ENCODE measurements at regions not wholly inside any gene's neighbourhood (a gene's known extent, or its start where the extent isn't known, plus 50 kb on each side); places are given as distances from the start of the nearest gene placed in this dataset.
A peak's percentile ranks its signal among the peaks of the same experiment; 100 is the strongest.

DNA sequence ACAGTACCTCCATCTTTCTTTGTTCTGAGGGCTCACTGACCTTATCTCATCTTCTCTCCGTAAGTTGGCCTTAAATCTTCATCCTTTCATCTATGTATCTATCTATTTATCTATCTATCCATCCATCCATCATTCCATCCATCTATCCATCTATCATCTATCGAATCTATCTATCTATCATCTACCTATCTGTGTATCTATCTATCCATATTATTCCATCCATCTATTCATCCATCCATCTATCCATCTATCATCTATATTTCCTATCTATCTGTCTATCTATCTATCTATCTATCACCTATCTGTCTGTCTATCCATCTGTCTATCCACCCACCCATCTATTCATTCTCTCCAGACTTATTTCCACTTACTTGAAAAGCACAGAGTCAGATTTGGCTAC, 147.3 kb upstream of the PMEPA1 start:
- ATAC-seq (no peak), DNase-seq (no peak)
- Mint-ChIP-seq H3K27me3 (ENCODE audit: low read depth) (peaks cover 12% of the 10 kb centered on the region), H3K4me3 (no peak overlapping the region), H3K36me3 (ENCODE audit: low read depth) (no peaks in the 10 kb centered on the region), H3K9me3 (ENCODE audit: insufficient read depth) (no peaks in the 10 kb centered on the region), H3K4me1 (ENCODE audit: low read depth) (peaks cover 13% of the 10 kb centered on the region), H3K27ac (no peak overlapping the region)
- ChIA-PET POLR2A (no interaction called here), CTCF (no interaction called here)

DNA sequence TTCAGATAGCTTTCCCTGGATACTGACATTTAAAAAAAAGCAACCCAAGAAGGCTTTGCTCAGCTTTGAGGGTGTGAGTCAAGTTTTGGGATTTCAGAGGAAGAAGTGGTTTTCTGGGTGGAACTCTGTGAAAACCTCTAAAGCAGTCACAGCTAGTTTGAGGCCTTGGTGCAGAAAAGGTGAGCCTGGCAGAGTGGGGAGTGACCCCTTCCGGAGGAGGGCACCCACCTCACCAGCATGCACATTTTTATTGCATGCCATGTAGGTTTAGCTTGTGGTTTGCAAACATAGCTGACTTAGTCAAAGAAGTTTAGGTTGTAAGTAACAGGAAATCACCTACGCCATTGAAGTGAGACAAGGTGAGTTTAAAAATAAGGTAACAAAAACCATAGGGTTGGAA, 146.8 kb upstream of the PMEPA1 start:
- DNase-seq = peak; percentile 26

DNA sequence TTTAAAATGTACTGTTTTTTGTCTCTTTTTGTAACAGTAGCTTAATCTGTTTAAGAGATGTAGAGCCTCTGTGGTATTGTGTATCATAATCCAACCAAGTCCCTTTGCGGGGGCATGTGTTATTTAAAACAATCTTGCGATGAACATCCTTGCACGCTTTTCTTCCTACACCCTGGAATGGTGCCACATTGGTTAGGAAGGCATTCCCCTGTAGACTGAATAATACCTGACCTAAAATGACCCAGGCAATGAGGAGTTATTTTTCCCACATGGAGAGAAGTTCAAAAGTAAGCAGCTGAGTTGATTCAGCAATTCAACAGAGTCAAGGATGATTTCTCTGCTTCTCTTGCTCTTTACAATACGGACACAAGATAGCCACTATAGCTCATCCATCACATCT, 142.0 kb upstream of the PMEPA1 start:
- Mint-ChIP-seq H3K27me3 (ENCODE audit: low read depth) (peaks cover 8% of the 10 kb centered on the region), H3K27ac (no peak overlapping the region), H3K9me3 (ENCODE audit: insufficient read depth) (no peaks in the 10 kb centered on the region), H3K4me3 (no peak overlapping the region), H3K36me3 (ENCODE audit: low read depth) (no peaks in the 10 kb centered on the region), H3K4me1 (ENCODE audit: low read depth) (peaks cover 5% of the 10 kb centered on the region)
- POLR2A ChIA-PET = no interaction called here
- no peak for DNase-seq
- ATAC-seq = no peak
- CTCF ChIA-PET = no interaction called here

More for the DNA sequence above, 146.8 kb upstream of the PMEPA1 start:
- H3K4me1 Mint-ChIP-seq (ENCODE audit: low read depth) = peaks cover 13% of the 10 kb centered on the region
- H3K27me3 Mint-ChIP-seq (ENCODE audit: low read depth) = peaks cover 16% of the 10 kb centered on the region
- no peak for ATAC-seq
- ChIA-PET POLR2A (no interaction called here), CTCF (no interaction called here)
- H3K4me3 Mint-ChIP-seq = no peak overlapping the region
- no peaks in the 10 kb centered on the region for H3K36me3 Mint-ChIP-seq (ENCODE audit: low read depth)
- no peak overlapping the region for H3K27ac Mint-ChIP-seq
- no peaks in the 10 kb centered on the region for H3K9me3 Mint-ChIP-seq (ENCODE audit: insufficient read depth)

DNA sequence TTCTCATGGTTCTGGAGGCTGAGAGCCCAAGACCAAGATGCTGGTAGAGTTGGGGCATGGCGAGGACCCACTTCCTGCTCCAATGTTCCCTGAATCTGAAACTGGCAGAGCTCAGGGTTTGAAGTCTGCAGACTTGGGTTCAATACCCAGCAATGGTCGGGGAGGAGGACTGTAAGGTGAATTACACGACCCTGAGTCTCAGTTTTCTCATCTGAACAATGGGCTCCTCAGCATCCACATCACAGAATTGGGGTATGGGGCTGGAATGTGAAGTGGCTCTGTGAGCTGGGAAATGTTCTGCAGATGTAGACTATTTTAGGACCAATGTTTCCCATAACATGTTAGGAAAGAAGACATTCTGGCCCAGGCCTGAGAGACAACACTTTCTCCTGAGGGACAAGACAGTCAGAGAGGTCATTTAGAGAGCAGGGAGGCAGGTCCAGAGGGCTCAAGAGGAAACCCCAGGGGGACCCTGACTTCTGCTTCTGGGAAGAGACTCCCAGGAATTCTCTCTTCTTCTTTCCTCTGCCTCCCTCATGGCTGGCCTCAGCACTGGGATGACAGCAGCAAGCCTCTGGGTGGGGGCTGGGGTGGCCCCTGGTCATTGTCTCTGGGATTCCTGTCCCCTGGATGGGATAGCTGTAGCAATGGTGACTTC, 141.3 kb upstream of the PMEPA1 start:
- POLR2A ChIA-PET = no interaction called here
- no peak overlapping the region for H3K4me3 Mint-ChIP-seq

DNA sequence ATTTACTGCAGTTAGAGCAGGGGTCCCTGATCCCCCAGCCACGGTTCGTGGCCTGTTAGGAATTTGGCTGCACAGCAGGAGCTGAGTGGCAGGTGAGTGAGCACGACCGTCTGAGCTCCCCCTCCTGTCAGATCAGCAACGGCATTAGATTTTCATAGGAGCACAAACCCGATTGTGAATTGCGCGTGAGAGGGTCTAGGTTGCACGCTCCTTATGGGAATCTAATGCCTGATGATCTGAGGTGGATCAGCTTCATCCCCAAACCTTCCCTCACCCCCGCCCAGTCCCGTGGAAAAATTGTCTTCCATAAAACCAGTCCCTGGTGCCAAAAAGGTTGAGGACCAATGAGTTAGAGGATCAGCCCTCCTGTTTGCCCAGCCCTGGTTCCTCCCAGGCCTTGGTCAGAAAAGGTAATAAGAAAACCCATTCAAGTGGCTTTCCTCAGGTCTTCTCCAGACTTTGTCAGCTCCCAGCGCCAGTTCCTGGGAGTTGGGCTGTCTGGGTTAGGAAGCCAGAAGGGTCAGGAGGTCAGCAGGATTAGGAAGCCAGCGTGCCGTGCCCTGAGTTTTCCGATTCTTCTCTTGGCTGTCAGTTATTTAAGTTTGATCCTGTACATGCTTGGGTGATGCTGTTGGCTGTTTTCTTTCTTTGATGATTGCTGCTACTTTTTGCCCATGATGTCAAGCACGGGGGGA, 139.9 kb upstream of the PMEPA1 start:
- no peaks in the 10 kb centered on the region for H3K36me3 Mint-ChIP-seq (ENCODE audit: low read depth)
- H3K4me1 Mint-ChIP-seq (ENCODE audit: low read depth) = no peaks in the 10 kb centered on the region
- ChIA-PET CTCF (no interaction called here), POLR2A (no interaction called here)
- DNase-seq (no peak), ATAC-seq (no peak)
- H3K27ac Mint-ChIP-seq = no peak overlapping the region
- H3K4me3 Mint-ChIP-seq = no peak overlapping the region
- peaks cover 8% of the 10 kb centered on the region for H3K27me3 Mint-ChIP-seq (ENCODE audit: low read depth)
- H3K9me3 Mint-ChIP-seq (ENCODE audit: insufficient read depth) = no peaks in the 10 kb centered on the region

More for the DNA sequence above, 141.3 kb upstream of the PMEPA1 start:
- ATAC-seq (no peak), DNase-seq (no peak)
- peaks cover 2% of the 10 kb centered on the region for H3K4me1 Mint-ChIP-seq (ENCODE audit: low read depth)
- peaks cover 8% of the 10 kb centered on the region for H3K27me3 Mint-ChIP-seq (ENCODE audit: low read depth)
- H3K9me3 Mint-ChIP-seq (ENCODE audit: insufficient read depth) = no peaks in the 10 kb centered on the region
- H3K27ac Mint-ChIP-seq = no peak overlapping the region
- no peaks in the 10 kb centered on the region for H3K36me3 Mint-ChIP-seq (ENCODE audit: low read depth)
- CTCF ChIA-PET = no interaction called here

DNA sequence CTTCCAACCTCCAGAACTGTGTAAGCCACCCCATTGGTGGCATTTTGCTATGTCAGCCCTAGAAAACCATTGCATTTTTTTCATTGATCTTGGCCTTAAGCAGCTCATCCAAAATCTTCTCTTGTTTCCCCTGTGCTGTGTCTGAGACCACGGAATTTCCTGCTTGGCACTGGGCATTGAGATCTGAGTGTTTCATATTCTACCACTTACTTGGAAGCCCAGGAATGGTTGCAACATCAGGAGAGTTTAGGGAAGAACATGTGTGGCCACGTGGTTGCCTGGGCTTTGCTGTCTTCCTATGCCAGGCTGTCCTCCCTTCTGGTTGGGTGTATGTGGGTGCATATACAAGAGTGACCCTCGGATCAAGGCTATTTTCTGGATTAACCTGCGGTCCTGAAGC, 139.3 kb upstream of the PMEPA1 start:
- no peaks in the 10 kb centered on the region for H3K4me1 Mint-ChIP-seq (ENCODE audit: low read depth)
- H3K4me3 Mint-ChIP-seq = no peak overlapping the region
- ATAC-seq (no peak), DNase-seq (no peak)
- POLR2A ChIA-PET = no interaction called here
- no peaks in the 10 kb centered on the region for H3K36me3 Mint-ChIP-seq (ENCODE audit: low read depth)
- H3K9me3 Mint-ChIP-seq (ENCODE audit: insufficient read depth) = no peaks in the 10 kb centered on the region
- no peak overlapping the region for H3K27ac Mint-ChIP-seq
- H3K27me3 Mint-ChIP-seq (ENCODE audit: low read depth) = peaks cover 8% of the 10 kb centered on the region
- CTCF ChIA-PET = no interaction called here

DNA sequence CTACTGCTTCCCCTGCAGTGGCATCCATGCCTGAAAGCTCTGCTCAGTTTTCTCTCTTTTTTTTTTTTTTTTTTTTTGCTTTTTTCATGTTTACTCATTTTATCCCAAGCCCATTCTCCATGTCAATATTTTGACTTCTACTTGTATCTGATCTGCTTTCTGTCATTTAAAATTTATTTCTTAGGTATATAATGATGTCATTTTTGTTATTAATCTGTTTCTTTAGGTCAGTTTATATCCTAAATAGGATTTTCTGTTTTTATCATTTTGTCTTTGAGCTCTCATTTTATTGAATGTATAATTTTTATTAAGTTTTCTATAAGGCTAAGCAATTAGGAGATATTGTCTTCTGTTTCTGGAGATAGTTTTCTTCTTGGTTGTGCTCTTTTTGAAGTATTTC, 138.5 kb upstream of the PMEPA1 start:
- Mint-ChIP-seq H3K36me3 (ENCODE audit: low read depth) (no peaks in the 10 kb centered on the region), H3K4me3 (no peak overlapping the region), H3K4me1 (ENCODE audit: low read depth) (no peaks in the 10 kb centered on the region), H3K9me3 (ENCODE audit: insufficient read depth) (no peaks in the 10 kb centered on the region), H3K27ac (no peak overlapping the region), H3K27me3 (ENCODE audit: low read depth) (peaks cover 8% of the 10 kb centered on the region)
- ChIA-PET CTCF (no interaction called here), POLR2A (no interaction called here)
- no peak for DNase-seq
- no peak for ATAC-seq

DNA sequence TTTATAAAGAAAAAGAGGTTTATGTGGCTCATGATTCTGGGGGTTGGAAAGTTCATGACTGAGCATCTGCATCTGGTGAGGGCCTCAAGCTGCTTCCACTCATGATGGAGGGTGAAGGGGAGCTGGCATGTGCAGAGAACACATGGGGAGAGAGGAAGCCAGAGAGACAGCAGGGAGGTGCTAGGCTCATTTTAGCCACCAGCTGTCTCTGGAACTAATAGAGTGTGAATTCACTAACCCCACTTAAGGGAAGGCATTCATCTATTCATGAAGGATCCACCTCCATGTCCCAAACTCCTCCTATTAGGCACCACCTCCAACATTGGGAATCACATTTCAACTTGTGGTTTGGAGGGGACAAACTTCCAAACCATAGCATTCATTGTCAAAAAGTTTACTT, 137.3 kb upstream of the PMEPA1 start:
- Mint-ChIP-seq H3K4me1 (ENCODE audit: low read depth) (no peaks in the 10 kb centered on the region), H3K27me3 (ENCODE audit: low read depth) (peaks cover 3% of the 10 kb centered on the region), H3K36me3 (ENCODE audit: low read depth) (no peaks in the 10 kb centered on the region), H3K27ac (no peak overlapping the region), H3K9me3 (ENCODE audit: insufficient read depth) (no peaks in the 10 kb centered on the region), H3K4me3 (no peak overlapping the region)
- ATAC-seq (no peak), DNase-seq (no peak)
- POLR2A ChIA-PET = no interaction called here
- CTCF ChIA-PET = no interaction called here

DNA sequence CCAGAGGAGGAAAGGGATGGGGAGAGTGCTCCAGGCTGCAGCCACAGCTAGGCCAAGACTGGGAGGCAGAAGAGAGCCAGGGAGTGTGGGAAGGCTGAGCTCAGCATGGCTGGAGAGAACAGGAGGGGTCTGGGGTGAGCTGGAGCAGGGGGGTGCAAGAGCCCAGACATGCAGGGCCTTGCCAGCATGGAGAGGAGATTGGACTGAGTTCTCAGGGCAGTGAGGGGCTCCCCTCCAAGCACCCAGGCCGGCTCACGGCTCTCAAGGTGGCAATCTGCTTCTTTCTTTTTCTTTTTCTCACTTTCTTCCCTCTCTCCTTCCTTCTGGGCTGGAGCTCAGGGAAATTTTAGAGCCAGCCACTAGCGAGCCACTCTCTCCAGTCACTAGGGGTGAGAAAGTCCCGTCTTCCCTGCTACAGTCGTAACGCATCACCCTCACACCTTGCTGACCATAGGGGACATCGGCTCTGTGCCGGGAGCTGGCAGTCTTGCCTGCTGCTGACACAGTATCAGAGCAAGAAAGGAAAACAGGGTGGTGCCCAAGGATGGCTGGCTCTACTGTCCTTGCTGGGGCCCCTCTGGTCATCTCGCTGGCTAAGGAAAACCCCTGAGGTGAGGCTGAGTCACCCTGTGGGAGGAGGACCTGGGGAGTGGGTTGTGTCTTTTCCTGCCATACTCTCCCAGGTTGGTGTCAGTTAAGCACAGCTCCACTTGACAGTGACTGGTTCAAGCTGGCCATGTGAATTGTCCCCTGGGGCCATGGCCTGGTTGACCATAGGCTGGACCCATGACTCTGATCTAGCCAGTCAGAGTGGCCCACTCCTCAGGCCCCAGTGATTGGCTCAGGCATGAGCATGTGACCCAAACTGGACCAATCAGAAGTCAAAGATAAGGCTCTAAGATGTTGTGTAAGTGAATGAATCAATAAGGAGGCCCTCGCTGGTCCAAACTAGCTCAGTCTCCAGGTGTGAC, 135.1 kb upstream of the PMEPA1 start:
- CTCF ChIA-PET = no interaction called here
- Mint-ChIP-seq H3K27ac (no peak overlapping the region), H3K27me3 (ENCODE audit: low read depth) (no peaks in the 10 kb centered on the region), H3K4me1 (ENCODE audit: low read depth) (no peaks in the 10 kb centered on the region), H3K36me3 (ENCODE audit: low read depth) (no peaks in the 10 kb centered on the region), H3K4me3 (no peak overlapping the region), H3K9me3 (ENCODE audit: insufficient read depth) (no peaks in the 10 kb centered on the region)
- DNase-seq (no peak), ATAC-seq (no peak)
- POLR2A ChIA-PET = no interaction called here

DNA sequence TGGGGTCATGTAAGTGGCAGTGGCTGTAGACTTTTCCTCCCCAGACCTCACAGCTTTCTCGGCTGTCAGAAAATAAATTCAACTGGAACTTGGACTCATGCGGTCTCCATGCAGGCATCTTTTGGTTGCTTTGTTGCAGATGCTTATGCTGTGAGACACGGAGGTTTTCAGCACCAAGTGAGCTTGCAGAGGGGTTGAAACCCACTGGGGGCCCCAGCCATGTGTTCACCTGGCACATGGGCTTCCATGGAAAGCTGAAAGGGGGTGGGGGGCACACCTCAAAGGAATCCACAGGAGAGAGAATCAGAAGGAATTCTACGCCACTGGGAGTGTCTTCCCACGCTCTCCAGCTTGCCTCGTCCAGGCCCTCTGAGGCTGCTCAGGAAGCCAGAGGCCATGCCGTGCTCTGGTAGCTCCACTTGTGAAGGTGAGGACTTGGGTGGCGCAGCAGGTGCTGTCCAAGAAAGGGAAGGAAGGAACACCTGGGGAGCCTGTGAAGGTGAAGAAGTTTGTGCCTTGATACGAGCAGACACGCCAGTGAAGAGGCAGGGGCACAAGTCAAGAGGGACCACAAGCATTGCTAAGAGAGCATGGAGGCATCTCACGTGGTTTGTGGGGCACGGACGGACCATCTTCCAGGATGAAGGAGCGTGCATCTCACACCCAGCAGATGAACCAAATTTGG, 134.3 kb upstream of the PMEPA1 start:
- no peaks in the 10 kb centered on the region for H3K9me3 Mint-ChIP-seq (ENCODE audit: insufficient read depth)
- no peak overlapping the region for H3K4me3 Mint-ChIP-seq
- H3K36me3 Mint-ChIP-seq (ENCODE audit: low read depth) = no peaks in the 10 kb centered on the region
- no peaks in the 10 kb centered on the region for H3K27me3 Mint-ChIP-seq (ENCODE audit: low read depth)
- DNase-seq (no peak), ATAC-seq (no peak)
- no peak overlapping the region for H3K27ac Mint-ChIP-seq
- H3K4me1 Mint-ChIP-seq (ENCODE audit: low read depth) = no peaks in the 10 kb centered on the region
- POLR2A ChIA-PET = no interaction called here
- CTCF ChIA-PET = no interaction called here

DNA sequence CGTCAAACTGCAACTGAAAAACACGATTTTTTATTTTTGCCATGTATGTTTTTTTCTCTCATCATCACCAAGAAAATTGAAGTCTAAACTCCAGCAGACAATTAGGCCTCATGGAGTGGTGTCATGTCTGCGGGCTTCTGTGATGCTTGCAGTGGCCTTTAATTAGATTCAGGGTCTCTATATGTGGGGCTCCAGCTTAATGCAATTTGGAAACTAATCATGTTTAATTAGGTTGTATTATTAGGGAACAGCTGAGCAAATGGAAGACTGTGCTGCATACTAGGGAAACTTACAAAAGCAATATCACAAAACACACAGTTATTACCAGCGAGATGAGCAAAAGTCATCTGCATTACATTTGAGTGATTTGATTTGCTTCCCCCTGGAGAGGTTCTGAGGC, 132.9 kb upstream of the PMEPA1 start:
- Mint-ChIP-seq H3K4me1 (ENCODE audit: low read depth) (no peaks in the 10 kb centered on the region), H3K4me3 (no peak overlapping the region), H3K27ac (no peak overlapping the region), H3K9me3 (ENCODE audit: insufficient read depth) (no peaks in the 10 kb centered on the region), H3K27me3 (ENCODE audit: low read depth) (no peaks in the 10 kb centered on the region), H3K36me3 (ENCODE audit: low read depth) (no peaks in the 10 kb centered on the region)
- POLR2A ChIA-PET = no interaction called here
- DNase-seq = no peak
- CTCF ChIA-PET = no interaction called here
- ATAC-seq = no peak

DNA sequence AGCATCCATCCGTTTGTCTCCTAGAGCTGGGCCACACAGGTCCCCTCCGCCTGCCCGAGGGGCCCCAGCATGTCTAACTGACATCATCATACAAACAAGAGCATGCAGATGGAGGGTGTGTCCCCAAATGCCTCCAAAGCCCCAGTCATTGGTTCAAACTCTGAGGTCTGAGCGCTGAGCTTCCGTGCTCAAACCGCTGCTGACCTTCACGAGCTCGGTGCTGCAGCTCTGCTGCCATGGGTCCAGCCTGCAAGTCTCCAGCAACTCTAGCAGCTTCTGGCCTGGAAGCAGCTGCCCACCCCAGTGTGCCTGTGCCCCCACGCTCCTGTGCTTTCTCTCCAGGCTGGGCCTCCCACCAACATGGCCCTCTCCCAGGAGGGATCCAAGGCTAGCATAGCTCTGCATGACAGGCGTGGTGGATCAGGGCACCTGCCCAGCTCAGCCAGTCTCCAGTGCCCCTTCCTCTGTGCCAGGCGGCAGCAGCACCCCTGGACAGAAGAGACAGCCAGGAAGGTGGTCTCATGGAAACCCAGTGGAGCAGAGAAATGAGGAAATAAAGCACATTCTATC, 131.6 kb upstream of the PMEPA1 start:
- no peak for DNase-seq
- no peak for ATAC-seq
- Mint-ChIP-seq H3K27me3 (ENCODE audit: low read depth) (no peaks in the 10 kb centered on the region), H3K27ac (no peak overlapping the region), H3K9me3 (ENCODE audit: insufficient read depth) (no peaks in the 10 kb centered on the region), H3K4me3 (no peak overlapping the region), H3K4me1 (ENCODE audit: low read depth) (no peaks in the 10 kb centered on the region), H3K36me3 (ENCODE audit: low read depth) (no peaks in the 10 kb centered on the region)
- ChIA-PET POLR2A (no interaction called here), CTCF (no interaction called here)
